OCI-LY3 (cell line): ENCODE measurements at regions not wholly inside any gene's neighbourhood (a gene's known extent, or its start where the extent isn't known, plus 50 kb on each side); places are given as distances from the start of the nearest gene placed in this dataset.

Experiments used
- H2AFZ ChIP-seq: fragments of 200-600, 300-600 bp; shearing (Covaris generic); 2 replicates; pipeline ENCODE4 v1.6.0; 2014; ENCODE audit warnings: antibody characterized with exemption, low read depth, low read length
- H3K27ac ChIP-seq: fragments of 200-600, 300-600 bp; sonication (generic); 2 replicates; pipeline ENCODE4 v1.5.1; 2014; ENCODE audit warnings: mild to moderate bottlenecking, low read length, moderate library complexity, mixed read lengths
- H3K27me3 ChIP-seq: fragments of 200-600, 300-600 bp; sonication (generic); 2 replicates; pipeline ENCODE4 v1.6.1; 2014; ENCODE audit warnings: low read depth, low read length, mixed read lengths
- H3K36me3 ChIP-seq: fragments of 200-600, 300-600 bp; sonication (generic); replicated peaks from 2 replicates; pipeline ENCODE3; 2014; ENCODE audit warnings: low read depth, low read length, mixed read lengths
- H3K4me1 ChIP-seq: fragments of 300-600, 200-600 bp; sonication (generic); 2 replicates; pipeline ENCODE4 v1.6.1; 2014; ENCODE audit warnings: low read length, mixed read lengths
- H3K4me2 ChIP-seq: fragments of 200-600, 300-600 bp; sonication (generic); 2 replicates; pipeline ENCODE4 v1.6.1; 2014; ENCODE audit warnings: low read length, mixed read lengths
- H3K4me3 ChIP-seq: fragments of 300-600, 200-600 bp; sonication (generic); 2 replicates; pipeline ENCODE4 v1.5.1; 2014; ENCODE audit warnings: antibody characterized with exemption, mild to moderate bottlenecking, low read length, moderate library complexity
- H3K79me2 ChIP-seq: fragments of 300-600, 200-600 bp; shearing (Covaris generic); 2 replicates; pipeline ENCODE4 v1.6.1; 2014; ENCODE audit warnings: mild to moderate bottlenecking, low read length, mixed read lengths
- H3K9ac ChIP-seq: fragments of 300-600, 200-600 bp; shearing (Covaris generic); 2 replicates; pipeline ENCODE4 v1.6.0; 2014; ENCODE audit warnings: mild to moderate bottlenecking, low read length, moderate library complexity
- H3K9me3 ChIP-seq: fragments of 200-600, 300-600 bp; shearing (Covaris generic); 2 replicates; pipeline ENCODE4 v1.6.1; 2014; ENCODE audit warnings: low read length, mixed read lengths; ENCODE audit not compliant: insufficient read depth
- H4K20me1 ChIP-seq: fragments of 200-600, 300-600 bp; sonication (generic); 2 replicates; pipeline ENCODE4 v1.6.1; 2016; ENCODE audit warnings: low read length, mixed read lengths; ENCODE audit not compliant: insufficient read depth
- CTCF ChIP-seq: fragments of 200-600, 300-600 bp; sonication (generic); IDR thresholded peaks from 2 replicates; pipeline ENCODE4 v1.5.1; 2014; ENCODE audit warnings: antibody characterized with exemption, low read length, low read depth
- EZH2phosphoT487 ChIP-seq: fragments of 200-600 bp; shearing (Covaris generic); IDR thresholded peaks from 2 replicates; pipeline ENCODE4 v1.6.1; 2018; ENCODE audit warnings: antibody characterized with exemption, mixed run types, low read depth

DNA sequence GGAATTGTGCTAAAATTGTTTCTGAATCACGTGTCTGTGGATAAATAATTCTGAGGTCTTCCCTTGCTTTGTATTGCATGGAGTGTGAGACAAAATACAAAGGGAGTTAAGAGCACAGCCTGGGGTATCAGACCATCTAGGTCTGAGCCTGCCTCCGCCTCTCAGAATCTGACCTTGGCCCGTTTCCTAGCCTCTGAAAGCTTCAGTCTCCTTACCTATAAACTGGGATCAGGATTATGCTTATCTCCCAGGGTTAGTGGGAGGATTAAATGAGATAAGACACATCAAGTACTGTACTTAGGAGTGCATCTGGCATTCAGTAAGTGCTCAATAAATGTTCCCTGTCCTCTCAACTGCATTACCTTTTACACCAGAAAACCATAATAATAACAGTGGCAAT, 140.6 kb upstream of the TENM3 start:
- Histone ChIP-seq H3K79me2 (no peaks in the 10 kb centered on the region), H3K9ac (no peak overlapping the region), H4K20me1 (no peaks in the 10 kb centered on the region), H2AFZ (no peak overlapping the region), H3K27ac (no peak overlapping the region), H3K36me3 (no peaks in the 10 kb centered on the region), H3K4me2 (no peak overlapping the region), H3K9me3 (no peaks in the 10 kb centered on the region), H3K4me3 (no peak overlapping the region), H3K27me3 (no peaks in the 10 kb centered on the region), H3K4me1 (no peaks in the 10 kb centered on the region)
- TF ChIP-seq CTCF, result no peak
- no peak for TF ChIP-seq EZH2phosphoT487

- H4K20me1 ChIP-seq, result no peaks in the 10 kb centered on the region
- no peak for TF ChIP-seq CTCF
- TF ChIP-seq EZH2phosphoT487, result no peak
- no peak overlapping the region for H2AFZ ChIP-seq
- H3K27me3 ChIP-seq, result no peaks in the 10 kb centered on the region
- no peaks in the 10 kb centered on the region for H3K79me2 ChIP-seq
- H3K4me3 ChIP-seq, result no peak overlapping the region
- no peak overlapping the region for H3K27ac ChIP-seq
- H3K36me3 ChIP-seq, result no peaks in the 10 kb centered on the region
- no peak overlapping the region for H3K9ac ChIP-seq
- H3K4me2 ChIP-seq, result no peak overlapping the region
- no peaks in the 10 kb centered on the region for H3K4me1 ChIP-seq
- H3K9me3 ChIP-seq, result no peaks in the 10 kb centered on the region
Observed at GRCh38 chr4:182103614-182104319, 139.4 kb upstream of the TENM3 start.

DNA sequence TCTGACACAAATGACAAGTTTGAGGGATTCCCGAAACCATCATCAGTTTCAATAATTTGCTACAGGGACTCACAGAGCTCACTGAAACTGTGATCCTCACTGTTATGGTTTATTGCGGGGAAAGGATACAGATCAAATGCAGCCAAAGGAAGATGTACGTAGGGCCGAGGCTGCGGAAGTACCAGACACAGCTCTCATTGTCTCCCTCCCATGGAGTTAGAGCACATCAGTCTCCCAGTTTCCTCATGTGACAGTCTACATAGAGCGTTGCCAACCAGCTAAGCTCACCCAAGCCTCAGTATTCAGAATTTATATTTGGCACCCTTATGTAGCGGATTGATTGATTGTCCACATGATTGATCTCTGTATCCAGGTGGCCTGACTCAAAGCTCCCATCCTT, 137.8 kb upstream of the TENM3 start:
- no peaks in the 10 kb centered on the region for H4K20me1 ChIP-seq
- H3K4me3 ChIP-seq, result no peak overlapping the region
- H3K27me3 ChIP-seq, result no peaks in the 10 kb centered on the region
- H3K36me3 ChIP-seq, result no peaks in the 10 kb centered on the region
- no peaks in the 10 kb centered on the region for H3K9me3 ChIP-seq
- H3K9ac ChIP-seq, result no peak overlapping the region
- H3K4me2 ChIP-seq, result no peak overlapping the region
- TF ChIP-seq EZH2phosphoT487 (no peak), CTCF (no peak)
- H3K79me2 ChIP-seq, result no peaks in the 10 kb centered on the region
- no peak overlapping the region for H3K27ac ChIP-seq
- H3K4me1 ChIP-seq, result no peaks in the 10 kb centered on the region
- no peak overlapping the region for H2AFZ ChIP-seq

DNA sequence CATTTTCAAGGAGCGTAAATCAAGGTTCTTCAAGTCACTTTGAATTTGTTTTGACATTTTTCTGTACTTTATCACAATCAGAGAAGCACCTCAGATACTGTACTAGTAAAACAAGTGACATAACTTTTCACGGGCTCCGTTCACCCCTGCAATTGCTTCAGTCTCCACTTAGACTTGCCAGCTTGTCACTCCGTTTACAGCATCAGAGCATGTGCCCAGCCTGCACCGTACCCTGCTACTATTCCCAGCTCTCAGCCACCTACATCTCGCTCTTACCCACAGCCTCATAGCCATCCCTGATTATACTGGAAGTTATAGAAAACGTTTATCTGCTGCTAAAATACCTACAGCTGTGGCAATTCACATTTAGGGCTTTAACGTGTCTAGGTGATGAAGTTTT, 135.3 kb upstream of the TENM3 start:
- Histone ChIP-seq H3K4me3 (no peak overlapping the region), H3K27ac (no peak overlapping the region), H3K79me2 (no peaks in the 10 kb centered on the region), H3K27me3 (no peaks in the 10 kb centered on the region), H3K9me3 (no peaks in the 10 kb centered on the region), H2AFZ (no peak overlapping the region), H3K4me1 (no peaks in the 10 kb centered on the region), H3K4me2 (no peak overlapping the region), H3K36me3 (no peaks in the 10 kb centered on the region), H3K9ac (no peak overlapping the region), H4K20me1 (no peaks in the 10 kb centered on the region)
- TF ChIP-seq EZH2phosphoT487 (no peak), CTCF (no peak)
